Effector memory CD8-positive, alpha-beta T cell (primary cell): ENCODE measurements at regions not wholly inside any gene's neighbourhood (a gene's known extent, or its start where the extent isn't known, plus 50 kb on each side); places are given as distances from the start of the nearest gene placed in this dataset.

Experiments
- ATAC-seq: fragments of 150-1000 bp; cut with Tn5 transposase; replicated peaks from 2 replicates; pipeline ENCODE4 v1.10.0; 2021; ENCODE audit warnings: mild to moderate bottlenecking, moderate library complexity
- DNase-seq, 3 experiments: peaks; one replicate each; pipeline ENCODE4 v3.0.0; 2021
- H3K27ac Mint-ChIP-seq, 2 donors: one replicate each; pipeline ENCODE4 v1.8.0; 2022; ENCODE audit warnings: mild to moderate bottlenecking in 2 of 2, mixed read lengths in 2 of 2, moderate library complexity in 2 of 2
- H3K27me3 Mint-ChIP-seq, 2 donors: one replicate each; pipeline ENCODE4 v1.8.0; 2022; ENCODE audit warnings: mixed read lengths in 2 of 2
- H3K36me3 Mint-ChIP-seq: one replicate; pipeline ENCODE4 v1.8.0; 2022; ENCODE audit warnings: mild to moderate bottlenecking, moderate library complexity, mixed read lengths; ENCODE audit not compliant: insufficient read depth
- H3K4me1 Mint-ChIP-seq, 2 donors: one replicate each; pipeline ENCODE4 v1.8.0; 2022; ENCODE audit warnings: low read depth in 2 of 2, mixed read lengths in 2 of 2
- H3K4me3 Mint-ChIP-seq, 2 donors: one replicate each; pipeline ENCODE4 v1.8.0; 2022; ENCODE audit warnings: mild to moderate bottlenecking in 2 of 2, mixed read lengths in 2 of 2, moderate library complexity in 2 of 2
- H3K9me3 Mint-ChIP-seq, 2 donors: one replicate each; pipeline ENCODE4 v1.8.0; 2022; ENCODE audit warnings: mixed read lengths in 2 of 2

DNA sequence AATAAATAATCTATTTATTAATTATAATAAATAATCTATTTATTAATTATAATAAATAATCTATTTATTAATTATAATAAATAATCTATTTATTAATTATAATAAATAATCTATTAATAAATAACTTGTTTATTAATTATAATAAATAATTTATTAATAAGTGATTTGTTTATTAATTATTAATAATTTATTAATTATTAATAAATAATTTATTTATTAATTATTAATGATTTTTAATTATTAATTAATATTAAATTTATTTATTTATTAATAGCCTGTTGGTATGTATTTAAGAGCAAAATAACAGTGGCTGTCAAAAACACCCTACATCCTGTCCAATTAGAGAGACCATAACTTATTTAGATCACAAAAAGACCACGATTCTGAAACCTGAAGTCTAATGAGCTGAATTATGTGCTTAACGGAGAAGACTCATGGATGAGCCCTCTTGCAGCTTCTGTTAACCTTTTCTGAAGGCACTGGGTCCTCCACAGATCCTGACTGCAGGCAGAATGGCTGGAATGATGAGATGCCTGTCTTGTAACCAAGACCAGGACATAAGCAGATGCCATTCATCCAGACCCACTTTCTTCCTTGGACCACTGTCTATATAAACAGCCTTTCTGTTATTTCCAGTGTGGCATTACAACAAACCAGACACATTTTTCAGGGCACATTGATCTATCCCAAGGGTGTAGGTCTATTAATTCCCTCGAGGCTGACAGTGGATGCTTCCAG lies 134.2 kb downstream of the SETD4 start:
- ATAC-seq (no peak), DNase-seq (no peak)
- H3K9me3 Mint-ChIP-seq = no peaks in the 10 kb centered on the region
- peaks cover 68 to 69% of the 10 kb centered on the region in 2 donors for H3K27me3 Mint-ChIP-seq
- no peaks in the 10 kb centered on the region for H3K36me3 Mint-ChIP-seq
- no peak overlapping the region for H3K27ac Mint-ChIP-seq
- H3K4me1 Mint-ChIP-seq = no peaks in the 10 kb centered on the region
- no peak overlapping the region for H3K4me3 Mint-ChIP-seq

DNA sequence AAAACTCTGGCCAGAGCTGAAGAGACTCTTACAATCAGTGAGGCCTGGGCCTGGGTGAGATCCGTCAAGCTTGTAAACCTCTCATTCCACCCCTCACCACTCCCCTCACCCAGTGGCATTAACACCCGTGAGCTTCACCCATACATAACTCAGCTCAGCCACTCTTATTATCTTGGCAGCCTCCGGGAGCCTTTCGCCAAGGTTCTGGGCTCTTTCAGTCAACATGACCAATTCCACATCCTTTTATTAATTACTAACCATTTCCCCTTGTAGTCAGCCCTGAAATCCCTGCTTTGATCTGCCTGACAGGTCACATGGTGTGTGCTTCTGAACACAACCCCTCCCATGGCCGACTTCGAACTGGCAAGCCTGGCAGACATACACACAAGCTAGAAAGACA lies 134.8 kb downstream of the SETD4 start:
- Mint-ChIP-seq H3K27ac (no peak overlapping the region), H3K4me3 (no peak overlapping the region), H3K4me1 (no peaks in the 10 kb centered on the region), H3K27me3 (peaks cover 75% of the 10 kb centered on the region in 2 donors), H3K36me3 (no peaks in the 10 kb centered on the region), H3K9me3 (no peaks in the 10 kb centered on the region)
- no peak for ATAC-seq
- no peak for DNase-seq

DNA sequence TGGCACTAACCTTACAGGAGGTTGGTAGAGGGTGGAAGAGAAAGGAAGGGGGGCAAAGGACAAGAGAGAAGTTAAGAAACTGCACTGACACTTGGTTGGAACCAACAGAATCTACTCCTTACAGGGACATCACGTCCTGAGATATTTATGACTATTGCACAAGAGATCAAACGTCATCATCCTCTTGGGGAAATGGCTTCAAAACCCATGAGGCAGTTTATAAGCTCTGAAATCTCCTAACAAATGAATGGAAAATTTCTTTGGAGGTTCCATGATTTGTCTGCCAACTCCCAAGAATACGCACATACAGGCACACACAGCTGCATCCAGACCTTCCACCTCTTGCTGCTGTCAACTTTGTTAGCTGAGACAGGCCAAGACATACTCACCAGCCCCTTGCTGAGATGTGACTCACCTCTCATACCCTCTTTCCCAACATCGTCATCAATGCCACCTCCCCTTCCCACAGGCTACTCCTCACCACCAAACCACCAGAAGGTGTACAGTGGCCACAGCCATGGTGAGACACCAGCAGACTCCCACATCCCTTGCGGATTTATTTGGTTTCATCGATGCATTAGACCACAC lies 135.5 kb downstream of the SETD4 start:
- H3K4me3 Mint-ChIP-seq = no peak overlapping the region
- H3K27ac Mint-ChIP-seq = no peak overlapping the region
- no peaks in the 10 kb centered on the region for H3K9me3 Mint-ChIP-seq
- ATAC-seq (peak; percentile 42), DNase-seq (no peak)
- H3K27me3 Mint-ChIP-seq = peaks cover 75 to 82% of the 10 kb centered on the region in 2 donors
- H3K4me1 Mint-ChIP-seq = no peaks in the 10 kb centered on the region
- no peaks in the 10 kb centered on the region for H3K36me3 Mint-ChIP-seq

DNA sequence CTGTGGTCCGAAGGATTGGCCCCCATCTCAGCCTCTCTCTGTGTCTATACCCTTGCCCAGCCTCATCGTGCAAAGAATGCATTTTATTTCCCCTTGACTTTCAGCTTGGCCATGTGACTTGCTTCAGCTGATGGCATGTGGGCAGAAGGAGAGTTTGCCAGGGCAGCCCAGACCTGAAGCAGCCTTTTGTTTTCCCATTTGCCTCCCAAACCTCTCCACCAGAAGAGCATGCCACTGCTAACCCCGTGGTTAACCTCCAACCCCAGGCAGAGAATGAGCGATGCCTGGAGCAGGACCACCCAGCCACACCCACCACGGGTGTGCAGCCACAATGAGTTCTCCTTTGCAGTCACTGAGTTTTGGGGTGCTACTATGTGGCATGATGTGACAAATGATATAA lies 136.4 kb downstream of the SETD4 start:
- Mint-ChIP-seq H3K36me3 (no peaks in the 10 kb centered on the region), H3K4me1 (no peaks in the 10 kb centered on the region), H3K27ac (no peak overlapping the region), H3K9me3 (no peaks in the 10 kb centered on the region), H3K27me3 (peaks cover 77 to 84% of the 10 kb centered on the region in 2 donors), H3K4me3 (no peak overlapping the region)
- DNase-seq = no peak
- no peak for ATAC-seq

DNA sequence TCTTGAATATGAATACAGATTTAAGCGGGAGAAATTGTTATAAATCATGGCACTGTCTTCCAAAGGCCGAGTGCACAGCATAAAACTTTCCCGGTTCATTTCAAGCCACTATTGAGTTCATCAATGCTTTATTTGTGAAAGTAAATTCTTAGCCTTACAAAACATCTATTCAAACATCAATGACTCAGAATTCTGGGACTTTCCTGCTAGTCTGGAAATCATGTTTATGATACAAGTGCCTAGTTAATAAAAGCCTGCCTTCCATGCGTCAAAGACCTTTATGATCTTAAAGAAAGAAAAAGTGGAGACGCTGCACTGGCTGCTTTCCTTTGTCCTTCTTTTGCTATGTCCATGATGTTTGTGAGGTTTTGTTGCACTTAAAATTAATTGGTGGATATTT lies 137.7 kb downstream of the SETD4 start:
- no peak for DNase-seq

DNA sequence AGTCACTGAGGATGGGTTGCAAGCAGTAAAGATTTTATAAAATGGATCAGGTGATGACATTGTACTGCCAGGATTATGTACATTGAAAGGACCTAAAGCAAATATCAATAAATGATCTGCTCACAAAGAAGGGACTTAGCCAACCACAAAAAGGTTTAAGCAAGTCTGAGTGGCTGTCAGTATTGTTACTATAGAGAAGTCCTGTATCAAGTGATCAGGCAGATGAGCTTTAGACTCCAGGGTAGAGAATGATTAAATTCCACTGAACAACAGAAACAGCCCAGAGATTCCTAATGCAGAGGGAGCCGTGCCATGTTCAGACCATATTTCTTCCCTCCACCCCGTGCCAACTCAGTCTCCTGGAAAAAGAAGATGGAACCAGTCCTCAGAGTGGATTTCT lies 138.9 kb downstream of the SETD4 start:
- H3K36me3 Mint-ChIP-seq = no peaks in the 10 kb centered on the region
- no peak overlapping the region for H3K27ac Mint-ChIP-seq
- H3K9me3 Mint-ChIP-seq = no peaks in the 10 kb centered on the region
- H3K4me3 Mint-ChIP-seq = no peak overlapping the region
- H3K27me3 Mint-ChIP-seq = peaks cover 60% of the 10 kb centered on the region in 2 donors
- no peak for DNase-seq
- ATAC-seq = no peak
- H3K4me1 Mint-ChIP-seq = no peaks in the 10 kb centered on the region

More for the DNA sequence above, 137.7 kb downstream of the SETD4 start:
- no peak overlapping the region for H3K4me3 Mint-ChIP-seq
- H3K27me3 Mint-ChIP-seq = peaks cover 68 to 71% of the 10 kb centered on the region in 2 donors
- ATAC-seq = no peak
- no peaks in the 10 kb centered on the region for H3K36me3 Mint-ChIP-seq
- H3K4me1 Mint-ChIP-seq = no peaks in the 10 kb centered on the region
- no peak overlapping the region for H3K27ac Mint-ChIP-seq
- no peaks in the 10 kb centered on the region for H3K9me3 Mint-ChIP-seq

DNA sequence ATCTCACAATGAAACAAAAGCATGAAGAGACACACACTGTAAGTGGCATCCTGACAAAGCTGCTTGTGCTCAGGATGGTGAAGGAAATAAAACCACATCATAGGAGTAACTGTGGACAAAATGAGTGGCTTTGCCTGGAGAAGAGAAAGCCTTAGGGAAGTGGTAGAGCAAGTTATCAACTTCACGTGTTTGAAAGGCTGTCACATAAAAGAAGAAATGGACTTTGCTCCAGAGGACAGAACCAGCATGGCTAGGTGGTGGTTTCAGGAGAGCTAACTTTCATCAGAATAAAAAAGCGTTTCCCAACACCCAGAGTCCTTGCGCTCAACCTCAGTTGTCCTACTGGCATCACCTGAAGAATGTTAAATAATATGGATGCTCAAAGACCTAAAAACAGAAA lies 139.9 kb downstream of the SETD4 start:
- ATAC-seq = no peak
- Mint-ChIP-seq H3K4me1 (no peaks in the 10 kb centered on the region), H3K27ac (no peak overlapping the region), H3K4me3 (no peak overlapping the region), H3K36me3 (no peaks in the 10 kb centered on the region), H3K27me3 (peaks cover 56 to 64% of the 10 kb centered on the region in 2 donors), H3K9me3 (no peaks in the 10 kb centered on the region)
- no peak for DNase-seq

DNA sequence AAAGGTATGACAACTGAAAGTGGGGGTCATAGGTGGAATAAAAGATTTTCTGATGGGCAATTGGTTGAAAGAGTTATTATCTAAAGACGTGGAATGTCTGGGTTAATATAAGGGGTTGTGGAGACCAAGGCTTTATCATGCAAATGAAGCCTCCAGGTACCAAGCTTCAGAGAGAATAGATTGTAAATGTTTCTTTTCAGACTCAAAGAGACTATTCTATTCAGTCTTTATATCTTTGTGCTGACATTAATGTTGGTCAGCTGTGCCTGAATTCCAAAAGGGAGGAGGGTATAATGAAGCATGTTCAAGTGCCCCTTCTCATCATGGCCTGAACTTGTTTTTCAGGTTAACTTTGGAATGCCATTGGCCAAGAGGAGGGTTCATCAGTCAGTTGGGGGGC lies 145.3 kb downstream of the SETD4 start:
- DNase-seq (no peak), ATAC-seq (no peak)
- Mint-ChIP-seq H3K4me3 (no peak overlapping the region), H3K27ac (no peak overlapping the region), H3K4me1 (no peaks in the 10 kb centered on the region), H3K36me3 (no peaks in the 10 kb centered on the region), H3K9me3 (no peaks in the 10 kb centered on the region), H3K27me3 (peaks cover 62 to 69% of the 10 kb centered on the region in 2 donors)

DNA sequence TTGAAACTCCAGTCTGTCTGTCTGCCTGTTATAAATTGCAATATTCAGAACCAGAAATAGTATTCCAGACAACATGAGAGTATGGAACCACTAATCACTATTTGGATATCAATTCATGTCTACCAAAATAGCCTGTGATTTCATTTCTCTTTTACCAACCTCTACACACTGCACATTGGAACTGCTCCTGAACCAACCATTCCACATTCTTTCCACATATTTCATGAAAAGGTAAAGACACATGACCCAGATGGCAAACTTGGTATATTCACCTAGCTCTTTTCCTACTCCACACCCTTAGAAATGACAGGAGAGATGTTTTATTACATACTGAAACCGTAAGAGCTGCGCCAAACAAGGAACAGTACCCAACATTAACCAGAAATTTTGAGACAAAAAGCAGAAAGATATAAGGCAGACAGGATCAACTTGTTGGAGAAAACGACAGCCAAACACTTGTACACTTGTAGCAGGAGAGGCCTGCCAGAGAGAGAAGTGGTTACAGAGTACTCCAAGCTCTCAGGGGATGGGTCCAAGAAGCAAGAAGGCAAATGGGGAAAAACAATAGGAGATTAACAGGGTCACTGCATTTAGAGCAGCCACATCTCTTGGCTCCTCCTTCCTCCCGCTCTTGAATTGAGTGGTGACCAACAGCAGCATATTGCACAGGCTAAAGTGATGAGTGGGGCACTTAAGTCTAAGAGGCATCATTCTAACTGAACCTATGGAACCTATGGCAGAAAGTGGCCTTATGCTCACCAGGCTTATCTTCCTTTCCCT lies 148.7 kb downstream of the SETD4 start:
- H3K9me3 Mint-ChIP-seq = no peaks in the 10 kb centered on the region
- DNase-seq (no peak), ATAC-seq (no peak)
- H3K36me3 Mint-ChIP-seq = no peaks in the 10 kb centered on the region
- H3K4me3 Mint-ChIP-seq = no peak overlapping the region
- H3K27ac Mint-ChIP-seq = no peak overlapping the region
- H3K27me3 Mint-ChIP-seq = peaks cover 50 to 58% of the 10 kb centered on the region in 2 donors
- H3K4me1 Mint-ChIP-seq = no peaks in the 10 kb centered on the region

DNA sequence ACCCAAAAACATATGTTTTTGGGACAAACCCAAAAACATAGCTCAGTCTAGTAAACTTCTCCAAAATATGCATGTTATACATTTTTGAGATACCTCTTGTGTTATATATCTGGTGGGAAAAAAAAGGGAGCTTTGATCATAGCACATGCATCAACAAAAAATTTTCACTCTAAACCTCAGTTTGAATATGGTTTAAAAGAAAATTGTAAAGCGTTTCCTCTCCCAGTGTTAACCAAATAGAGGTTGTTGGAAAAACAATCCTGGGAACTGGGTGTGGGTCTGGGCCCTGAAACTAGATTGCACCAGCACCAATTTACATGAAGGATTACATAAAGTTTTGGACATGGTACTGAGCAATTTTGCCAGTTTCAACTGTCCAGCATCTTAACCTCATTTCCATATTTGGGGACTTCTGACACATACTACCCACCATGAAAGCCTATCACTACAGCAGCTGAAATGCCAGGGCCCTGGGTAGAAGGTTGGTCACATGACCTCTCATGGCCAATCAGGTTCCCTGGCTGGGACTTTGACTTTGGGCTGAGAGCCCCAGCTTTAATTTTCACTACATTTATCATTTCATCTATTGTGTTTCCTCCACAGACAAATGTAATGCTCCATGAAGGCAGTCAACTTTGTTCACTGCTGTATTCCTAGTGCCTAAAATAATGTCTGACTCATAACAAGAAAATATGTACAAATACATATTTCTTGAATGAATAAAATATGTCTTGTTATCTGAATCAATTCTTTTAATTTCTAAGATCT lies 150.7 kb downstream of the SETD4 start:
- no peak overlapping the region for H3K27ac Mint-ChIP-seq
- peaks cover 40 to 56% of the 10 kb centered on the region in 2 donors for H3K27me3 Mint-ChIP-seq
- no peak overlapping the region for H3K4me3 Mint-ChIP-seq
- no peak for ATAC-seq
- DNase-seq = no peak
- no peaks in the 10 kb centered on the region for H3K4me1 Mint-ChIP-seq
- no peaks in the 10 kb centered on the region for H3K9me3 Mint-ChIP-seq
- no peaks in the 10 kb centered on the region for H3K36me3 Mint-ChIP-seq

DNA sequence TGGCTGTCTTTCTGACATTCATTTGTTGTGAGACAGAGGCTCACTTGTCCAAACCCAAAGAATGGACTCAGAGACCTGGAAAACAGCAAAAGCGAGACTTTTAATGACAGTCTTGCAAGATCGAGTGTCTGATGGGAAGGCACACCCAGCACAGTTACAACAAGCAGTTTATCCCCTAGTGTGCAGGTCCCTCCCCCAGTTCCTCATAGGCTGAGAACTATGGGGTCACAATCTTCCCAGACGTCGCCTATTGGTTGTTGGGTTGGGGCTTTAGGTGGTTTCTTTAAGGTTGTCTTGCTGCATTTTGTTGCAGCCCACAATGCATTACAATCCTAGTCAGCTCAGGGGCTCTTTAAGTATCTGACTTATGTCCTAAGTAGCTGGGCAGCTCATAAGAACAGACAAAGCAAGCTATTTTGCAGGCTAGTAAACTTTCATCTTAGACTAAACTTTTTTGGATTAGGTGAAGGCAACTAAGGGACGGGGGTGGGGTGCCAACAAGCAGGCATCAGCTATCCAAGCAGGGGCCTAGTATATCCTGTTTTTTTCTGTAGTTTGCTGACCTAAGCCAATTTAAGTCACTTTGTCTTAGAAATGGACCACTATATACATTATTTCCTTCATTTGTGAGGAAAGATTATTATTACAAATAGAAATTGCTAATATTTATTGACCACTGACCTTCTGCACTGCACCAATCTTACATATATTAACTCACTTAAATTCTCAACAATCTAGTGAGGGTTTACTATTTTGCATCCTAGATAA lies 151.8 kb downstream of the SETD4 start:
- Mint-ChIP-seq H3K4me1 (no peaks in the 10 kb centered on the region), H3K27ac (no peak overlapping the region), H3K9me3 (no peaks in the 10 kb centered on the region), H3K4me3 (no peak overlapping the region), H3K27me3 (peaks cover 47 to 58% of the 10 kb centered on the region in 2 donors), H3K36me3 (no peaks in the 10 kb centered on the region)
- ATAC-seq = no peak
- DNase-seq = no peak

DNA sequence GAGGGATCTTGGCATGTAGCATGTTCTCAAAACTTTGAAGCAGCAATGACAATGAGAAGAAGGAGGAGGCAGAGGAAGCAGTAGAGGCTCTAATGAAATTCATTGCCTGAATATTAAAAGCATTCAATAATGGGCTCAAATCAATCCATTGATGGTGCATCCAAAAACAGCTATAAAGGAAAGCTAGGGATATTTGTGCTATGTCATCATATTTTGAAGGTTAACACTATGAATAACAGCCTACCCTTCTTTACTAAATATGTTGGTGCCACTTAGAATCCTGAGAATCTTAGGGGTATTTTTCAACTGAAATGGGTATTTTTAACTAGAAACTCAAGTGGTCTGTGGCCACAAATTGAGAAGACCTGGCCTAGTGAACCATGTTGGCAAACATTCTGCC lies 153.7 kb downstream of the SETD4 start:
- ATAC-seq = no peak

DNA sequence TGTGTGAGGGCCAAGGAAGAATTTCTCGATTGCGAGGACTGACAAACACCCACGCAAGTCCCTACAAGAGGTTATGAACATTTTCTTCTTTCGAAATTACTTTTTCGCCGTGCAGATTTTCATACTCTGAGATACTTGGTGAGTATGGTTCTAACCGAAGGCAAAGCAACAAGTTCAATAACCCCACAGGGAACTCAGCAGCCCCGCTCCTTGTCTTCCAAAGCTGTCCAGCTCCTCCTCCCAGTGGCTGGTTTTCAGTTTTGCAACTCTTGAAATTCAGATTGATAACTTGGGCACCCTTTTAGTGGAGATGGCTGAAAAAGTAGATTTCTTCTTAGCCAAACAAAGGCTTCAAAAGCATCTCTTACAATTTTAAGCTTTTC lies 154.4 kb downstream of the SETD4 start:
- no peak overlapping the region for H3K27ac Mint-ChIP-seq
- peaks cover 48 to 58% of the 10 kb centered on the region in 2 donors for H3K27me3 Mint-ChIP-seq
- H3K4me1 Mint-ChIP-seq = no peaks in the 10 kb centered on the region
- H3K9me3 Mint-ChIP-seq = no peaks in the 10 kb centered on the region
- H3K36me3 Mint-ChIP-seq = no peaks in the 10 kb centered on the region
- no peak overlapping the region for H3K4me3 Mint-ChIP-seq
- DNase-seq (no peak), ATAC-seq (no peak)

More for the DNA sequence above, 153.7 kb downstream of the SETD4 start:
- Mint-ChIP-seq H3K27me3 (peaks cover 50 to 58% of the 10 kb centered on the region in 2 donors), H3K27ac (no peak overlapping the region), H3K4me3 (no peak overlapping the region), H3K36me3 (no peaks in the 10 kb centered on the region), H3K4me1 (no peaks in the 10 kb centered on the region), H3K9me3 (no peaks in the 10 kb centered on the region)
- no peak for DNase-seq
